HTR-8/SVneo (cell line): ENCODE measurements at regions not wholly inside any gene's neighbourhood (a gene's known extent, or its start where the extent isn't known, plus 50 kb on each side); places are given as distances from the start of the nearest gene placed in this dataset.
"Not testable (repeated sequence)": the region's sequence is repeated elsewhere in the genome, so short reads cannot be mapped to it uniquely, and the experiment has no call there.

Experiments
- DNase-seq: peaks from one replicate; pipeline ENCODE4 v3.0.0; 2011; ENCODE audit warnings: low spot score, mixed read lengths; ENCODE audit not compliant: insufficient read length
- FAIRE-seq: peaks from 2 replicates; lab custom pipeline; 2011; peaks lifted over from hg19 to GRCh38; lab: Jason Lieb, UNC

- FAIRE-seq: no peak
- DNase-seq: no peak
Measured at GRCh38 chr11:93902921-93903320, 52.5 kb upstream of the VSTM5 start.

- FAIRE-seq: no peak
- DNase-seq: no peak
Measured at GRCh38 chr11:93903989-93904388, 53.6 kb upstream of the VSTM5 start.

- no peak for FAIRE-seq
Measured at GRCh38 chr11:93904716-93905115, 54.3 kb upstream of the VSTM5 start.

GRCh38 chr11:93905384-93905783, 55.0 kb upstream of the VSTM5 start:
- no peak for FAIRE-seq
- no peak for DNase-seq

More at GRCh38 chr11:93904716-93905115, 54.3 kb upstream of the VSTM5 start:
- DNase-seq: no peak

- no peak for DNase-seq
- no peak for FAIRE-seq
Measured at GRCh38 chr11:93906486-93906885, 56.1 kb upstream of the VSTM5 start.

- DNase-seq (no peak), FAIRE-seq (no peak)
Measured at GRCh38 chr11:93907901-93908300, 57.5 kb upstream of the VSTM5 start.

GRCh38 chr11:93908689-93909088, 58.3 kb upstream of the VSTM5 start:
- DNase-seq: peak; percentile 61
- peak; percentile 75 for FAIRE-seq

- no peak for DNase-seq
- FAIRE-seq: no peak
Measured at GRCh38 chr11:93917673-93918072, 67.3 kb upstream of the VSTM5 start.

- DNase-seq (peak; percentile 60), FAIRE-seq (no peak)
Measured at GRCh38 chr11:93921695-93922468, 71.5 kb upstream of the VSTM5 start.

GRCh38 chr11:93922830-93923229, 72.4 kb upstream of the VSTM5 start:
- DNase-seq (no peak), FAIRE-seq (no peak)

GRCh38 chr11:93926099-93926498, 75.7 kb upstream of the VSTM5 start:
- not testable (repeated sequence) for FAIRE-seq, DNase-seq

GRCh38 chr11:93929407-93929806, 79.0 kb upstream of the VSTM5 start:
- DNase-seq (no peak), FAIRE-seq (no peak)

GRCh38 chr11:93933230-93933629, 82.8 kb upstream of the VSTM5 start:
- no peak for FAIRE-seq
- no peak for DNase-seq

GRCh38 chr11:93935826-93936225, 85.3 kb upstream of the HEPHL1 start:
- DNase-seq (no peak), FAIRE-seq (no peak)

GRCh38 chr11:93936460-93936859, 84.7 kb upstream of the HEPHL1 start:
- no peak for DNase-seq
- FAIRE-seq: no peak

- DNase-seq (no peak), FAIRE-seq (no peak)
Measured at GRCh38 chr11:93939084-93939760, 81.9 kb upstream of the HEPHL1 start.

GRCh38 chr11:93940395-93940794, 80.8 kb upstream of the HEPHL1 start:
- DNase-seq: no peak
- no peak for FAIRE-seq

GRCh38 chr11:93942176-93942575, 79.0 kb upstream of the HEPHL1 start:
- FAIRE-seq: no peak

GRCh38 chr11:93945596-93945995, 75.6 kb upstream of the HEPHL1 start:
- DNase-seq (no peak), FAIRE-seq (no peak)

More at GRCh38 chr11:93942176-93942575, 79.0 kb upstream of the HEPHL1 start:
- no peak for DNase-seq

GRCh38 chr11:93952082-93952780, 68.9 kb upstream of the HEPHL1 start:
- FAIRE-seq: no peak
- no peak for DNase-seq

- DNase-seq (no peak), FAIRE-seq (no peak)
Measured at GRCh38 chr11:93957397-93957952, 63.7 kb upstream of the HEPHL1 start.
